HEK293 (cell line): ENCODE measurements at regions not wholly inside any gene's neighbourhood (a gene's known extent, or its start where the extent isn't known, plus 50 kb on each side); places are given as distances from the start of the nearest gene placed in this dataset.

ENCODE experiments used
- CTCF ChIA-PET: fragments of 350-600 bp; formaldehyde crosslinking; extraction: SDS; loops from one replicate; lab custom pipeline; 2021; ENCODE audit warnings: antibody characterized with exemption; lab: Yijun Ruan, JAX
- POLR2A ChIA-PET: fragments of 300-600 bp; formaldehyde crosslinking; extraction: SDS; loops from one replicate; lab custom pipeline; 2020; ENCODE audit warnings: antibody characterized with exemption, inconsistent platforms; lab: Yijun Ruan, JAX
- H3K27ac ChIP-seq: fragments of 200-500 bp; sonication (Bioruptor generic); 2 replicates; pipeline ENCODE4 v1.5.1; 2014; ENCODE audit warnings: low read depth, low read length, control low read depth, inconsistent platforms; ENCODE audit errors: extremely low read depth
- H3K36me3 ChIP-seq, 2 experiments: fragments of 200-500 bp in 1 of 2; sonication (Bioruptor generic) in 1 of 2; 1 replicate in 1 of 2; 2 replicates in 1 of 2; pipeline ENCODE4 v1.5.1; 2014 to 2017; ENCODE audit warnings: inconsistent platforms in 2 of 2, low read length in 2 of 2; ENCODE audit not compliant: control insufficient read depth in 2 of 2, insufficient read depth in 1 of 2
- H3K4me1 ChIP-seq: fragments of 200-500 bp; sonication (Bioruptor generic); 2 replicates; pipeline ENCODE4 v1.5.1; 2014; ENCODE audit warnings: mild to moderate bottlenecking, low read length, inconsistent platforms; ENCODE audit not compliant: control insufficient read depth, insufficient read depth
- H3K4me3 ChIP-seq: 2 replicates; pipeline ENCODE4 v1.5.1; 2011; ENCODE audit warnings: low read depth, mild to moderate bottlenecking, control low read depth, low read length, moderate library complexity
- H3K9me3 ChIP-seq: fragments of 200-500 bp; sonication (Bioruptor generic); 2 replicates; pipeline ENCODE4 v1.5.1; 2014; ENCODE audit warnings: low read depth, low read length, inconsistent platforms; ENCODE audit not compliant: control insufficient read depth, insufficient read depth
- ATF2 ChIP-seq: fragments of 450-650 bp; formaldehyde crosslinking; IDR thresholded peaks from 2 replicates; pipeline ENCODE4 v1.5.1; 2016; ENCODE audit warnings: missing biosample characterization, missing genetic modification characterization, low read depth
- GLIS2 ChIP-seq: fragments of 450-650 bp; formaldehyde crosslinking; IDR thresholded peaks from 2 replicates; pipeline ENCODE4 v1.5.1; 2016; ENCODE audit warnings: missing biosample characterization, missing genetic modification characterization
- HIC1 ChIP-seq: fragments of 450-650 bp; formaldehyde crosslinking; IDR thresholded peaks from 2 replicates; pipeline ENCODE4 v1.5.1; 2016; ENCODE audit warnings: missing biosample characterization, missing genetic modification characterization
- KLF1 ChIP-seq: fragments of 450-650 bp; formaldehyde crosslinking; IDR thresholded peaks from 2 replicates; pipeline ENCODE4 v1.5.1; 2016; ENCODE audit warnings: missing biosample characterization, missing genetic modification characterization
- KLF8 ChIP-seq: fragments of 450-650 bp; formaldehyde crosslinking; IDR thresholded peaks from 2 replicates; pipeline ENCODE4 v1.5.1; 2016; ENCODE audit warnings: missing biosample characterization, missing genetic modification characterization
- MYNN ChIP-seq: fragments of 450-650 bp; formaldehyde crosslinking; IDR thresholded peaks from 2 replicates; pipeline ENCODE4 v1.5.1; 2016; ENCODE audit warnings: missing biosample characterization, missing genetic modification characterization, borderline replicate concordance
- RBAK ChIP-seq: fragments of 450-650 bp; formaldehyde crosslinking; IDR thresholded peaks from 2 replicates; pipeline ENCODE4 v1.5.1; 2016; ENCODE audit warnings: missing biosample characterization, missing genetic modification characterization
- ZBTB17 ChIP-seq: fragments of 450-650 bp; formaldehyde crosslinking; IDR thresholded peaks from 2 replicates; pipeline ENCODE4 v1.5.1; 2016; ENCODE audit warnings: missing biosample characterization, missing genetic modification characterization
- ZBTB44 ChIP-seq: fragments of 450-650 bp; IDR thresholded peaks from 2 replicates; pipeline ENCODE4 v1.5.1; 2018; ENCODE audit warnings: missing biosample characterization, mild to moderate bottlenecking, missing genetic modification characterization
- ZBTB49 ChIP-seq: fragments of 450-650 bp; formaldehyde crosslinking; IDR thresholded peaks from 2 replicates; pipeline ENCODE4 v1.5.1; 2016; ENCODE audit warnings: missing biosample characterization, missing genetic modification characterization, low read depth
- ZNF148 ChIP-seq: fragments of 450-650 bp; formaldehyde crosslinking; IDR thresholded peaks from 2 replicates; pipeline ENCODE4 v1.5.0; 2017; ENCODE audit warnings: missing biosample characterization, missing genetic modification characterization, borderline replicate concordance
- ZNF184 ChIP-seq: fragments of 450-650 bp; IDR thresholded peaks from 2 replicates; pipeline ENCODE4 v1.5.1; 2018; ENCODE audit warnings: missing biosample characterization, mild to moderate bottlenecking, missing genetic modification characterization
- ZNF274 ChIP-seq, 2 experiments: fragments of 200-500 bp in 1 of 2; fragments of 450-650 bp in 1 of 2; sonication (Bioruptor generic) in 1 of 2; formaldehyde crosslinking in 1 of 2; IDR thresholded peaks; 2 replicates each; pipeline versions ENCODE4 v1.5.1 to v1.6.1; 2014 to 2016; ENCODE audit warnings: borderline replicate concordance in 1 of 2, inconsistent platforms in 1 of 2, low read length in 1 of 2, missing biosample characterization in 1 of 2, missing genetic modification characterization in 1 of 2
- ZNF302 ChIP-seq: fragments of 450-650 bp; formaldehyde crosslinking; IDR thresholded peaks from 2 replicates; pipeline ENCODE4 v1.5.1; 2016; ENCODE audit warnings: missing biosample characterization, missing genetic modification characterization, low read depth
- ZNF311 ChIP-seq: fragments of 450-650 bp; formaldehyde crosslinking; IDR thresholded peaks from 2 replicates; pipeline ENCODE4 v1.5.1; 2017; ENCODE audit warnings: missing biosample characterization, missing genetic modification characterization, borderline replicate concordance
- ZNF423 ChIP-seq: fragments of 450-650 bp; formaldehyde crosslinking; IDR thresholded peaks from 2 replicates; pipeline ENCODE4 v1.5.1; 2016; ENCODE audit warnings: missing biosample characterization, missing genetic modification characterization
- ZNF449 ChIP-seq: fragments of 450-650 bp; formaldehyde crosslinking; IDR thresholded peaks from 2 replicates; pipeline ENCODE4 v1.5.1; 2017; ENCODE audit warnings: missing biosample characterization, mild to moderate bottlenecking, missing genetic modification characterization, moderate library complexity
- ZNF510 ChIP-seq: fragments of 450-650 bp; formaldehyde crosslinking; IDR thresholded peaks from 2 replicates; pipeline ENCODE4 v1.5.1; 2018; ENCODE audit warnings: mild to moderate bottlenecking, missing genetic modification characterization, missing biosample characterization; ENCODE audit not compliant: insufficient replicate concordance
- ZNF629 ChIP-seq: fragments of 450-650 bp; formaldehyde crosslinking; IDR thresholded peaks from 2 replicates; pipeline ENCODE4 v1.5.1; 2017; ENCODE audit warnings: missing biosample characterization, missing genetic modification characterization
- ZNF660 ChIP-seq: fragments of 450-650 bp; IDR thresholded peaks from 2 replicates; pipeline ENCODE4 v1.5.1; 2018; ENCODE audit warnings: missing biosample characterization, mild to moderate bottlenecking, missing genetic modification characterization
- ZNF670 ChIP-seq: fragments of 450-650 bp; formaldehyde crosslinking; IDR thresholded peaks from 2 replicates; pipeline ENCODE4 v1.5.1; 2016; ENCODE audit warnings: missing biosample characterization, missing genetic modification characterization, low read depth
- ZNF777 ChIP-seq: fragments of 450-650 bp; formaldehyde crosslinking; IDR thresholded peaks from 2 replicates; pipeline ENCODE4 v1.5.1; 2017; ENCODE audit warnings: missing biosample characterization, missing genetic modification characterization, borderline replicate concordance
- ZSCAN18 ChIP-seq: fragments of 450-650 bp; formaldehyde crosslinking; IDR thresholded peaks from 2 replicates; pipeline ENCODE4 v1.5.1; 2016; ENCODE audit warnings: missing biosample characterization, missing genetic modification characterization
- ZXDB ChIP-seq: fragments of 450-650 bp; formaldehyde crosslinking; IDR thresholded peaks from 2 replicates; pipeline ENCODE4 v1.5.1; 2016; ENCODE audit warnings: missing biosample characterization, missing genetic modification characterization

- CTCF ChIA-PET = interaction anchor here (1.0 to 1.7 kb wide), 4 partner anchors 12 to 335 kb away, joined by 3 to 6 read pairs (median 4); partner anchors contain the start of gene RHOU
- no peaks in the 10 kb centered on the region for H3K9me3 ChIP-seq
- no peaks in the 10 kb centered on the region for H3K4me1 ChIP-seq
- POLR2A ChIA-PET = interaction anchor here (0.8 to 1.4 kb wide), 4 partner anchors 22 to 438 kb away, joined by 3 read pairs; partner anchors contain the start of gene NUP133
- no peaks in the 10 kb centered on the region for H3K36me3 ChIP-seq
- no peak overlapping the region for H3K4me3 ChIP-seq
- H3K27ac ChIP-seq = no peak overlapping the region
- TF ChIP-seq GLIS2 (tag by site-specific recombination) = peak; percentile 66
- no peak for TF ChIP-seq ZNF670 (tag by site-specific recombination)
- TF ChIP-seq ZNF777 (tag by site-specific recombination) = no peak
- TF ChIP-seq ZNF274 (IDR thresholded peaks at IDR 0.05; ENCODE audit: low read length) = no peak
- no peak for TF ChIP-seq ZNF274 (tag by site-specific recombination; IDR thresholded peaks at IDR 0.05; ENCODE audit: borderline replicate concordance)
- peak; percentile 58; the same call in 1 of the 2 replicates for TF ChIP-seq ZNF184 (tag by site-specific recombination)
- no peak for TF ChIP-seq ZBTB49 (tag by site-specific recombination)
- peak; percentile 62; the same call in 1 of the 2 replicates for TF ChIP-seq ZBTB17 (tag by site-specific recombination)
- no peak for TF ChIP-seq ZNF302 (tag by site-specific recombination)
- TF ChIP-seq ZNF629 (tag by site-specific recombination) = peak; percentile 86
- TF ChIP-seq ZNF449 = no peak
- TF ChIP-seq KLF8 (tag by site-specific recombination) = no peak
- TF ChIP-seq RBAK (tag by site-specific recombination) = no peak
- TF ChIP-seq HIC1 (tag by site-specific recombination) = no peak
- TF ChIP-seq ZNF510 (tag by site-specific recombination) = no peak
- 0 out of 2 replicates have a peak, but pooled peaks have one; percentile 10 for TF ChIP-seq ZNF423
- no peak for TF ChIP-seq ZBTB44 (tag by site-specific recombination)
- no peak for TF ChIP-seq ZNF311 (tag by site-specific recombination)
- TF ChIP-seq ZSCAN18 (tag by site-specific recombination) = no peak
- TF ChIP-seq ZNF660 (tag by site-specific recombination) = peak; percentile 94
- no peak for TF ChIP-seq MYNN (tag by site-specific recombination)
- no peak for TF ChIP-seq ZNF148
- no peak for TF ChIP-seq KLF1
- no peak for TF ChIP-seq ZXDB (tag by site-specific recombination)
- TF ChIP-seq ATF2 (tag by site-specific recombination) = no peak
These were observed 200.7 kb upstream of the RAB4A start for GRCh38 chr1:229070168-229070567.
